ENCODE measurements at regions not wholly inside any gene's neighbourhood (a gene's known extent, or its start where the extent isn't known, plus 50 kb on each side); places are given as distances from the start of the nearest gene placed in this dataset.

DNA sequence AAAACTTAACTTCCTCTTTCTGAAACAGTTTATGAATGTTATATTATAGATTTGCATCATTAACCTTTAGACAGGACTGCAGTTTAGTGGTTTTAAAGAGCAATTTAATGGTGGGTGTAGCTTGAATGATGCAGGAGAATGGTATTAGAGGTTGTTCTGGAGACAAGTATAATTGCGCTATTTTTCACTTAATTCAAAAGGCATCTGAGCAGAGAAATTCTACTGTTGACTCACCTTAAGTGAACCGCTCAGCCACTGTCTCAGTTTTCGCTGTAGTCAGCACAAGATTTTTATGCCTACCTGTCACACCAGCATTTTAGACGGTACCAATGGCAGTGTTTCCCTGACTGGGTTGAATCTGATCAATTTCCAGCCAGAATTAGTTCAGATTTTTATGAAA is 348.8 kb upstream of the DCBLD2 start:
- no peak for DNase-seq (ENCODE audit: extremely low spot score in 2 of 2)
- intact Hi-C loops (cut with DNase I) = no loop called here
- H3K4me1 ChIP-seq = no peaks in the 10 kb centered on the region
- H3K27ac ChIP-seq = no peak overlapping the region
- TF ChIP-seq, protein P1, sequence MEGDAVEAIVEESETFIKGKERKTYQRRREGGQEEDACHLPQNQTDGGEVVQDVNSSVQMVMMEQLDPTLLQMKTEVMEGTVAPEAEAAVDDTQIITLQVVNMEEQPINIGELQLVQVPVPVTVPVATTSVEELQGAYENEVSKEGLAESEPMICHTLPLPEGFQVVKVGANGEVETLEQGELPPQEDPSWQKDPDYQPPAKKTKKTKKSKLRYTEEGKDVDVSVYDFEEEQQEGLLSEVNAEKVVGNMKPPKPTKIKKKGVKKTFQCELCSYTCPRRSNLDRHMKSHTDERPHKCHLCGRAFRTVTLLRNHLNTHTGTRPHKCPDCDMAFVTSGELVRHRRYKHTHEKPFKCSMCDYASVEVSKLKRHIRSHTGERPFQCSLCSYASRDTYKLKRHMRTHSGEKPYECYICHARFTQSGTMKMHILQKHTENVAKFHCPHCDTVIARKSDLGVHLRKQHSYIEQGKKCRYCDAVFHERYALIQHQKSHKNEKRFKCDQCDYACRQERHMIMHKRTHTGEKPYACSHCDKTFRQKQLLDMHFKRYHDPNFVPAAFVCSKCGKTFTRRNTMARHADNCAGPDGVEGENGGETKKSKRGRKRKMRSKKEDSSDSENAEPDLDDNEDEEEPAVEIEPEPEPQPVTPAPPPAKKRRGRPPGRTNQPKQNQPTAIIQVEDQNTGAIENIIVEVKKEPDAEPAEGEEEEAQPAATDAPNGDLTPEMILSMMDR (IDR thresholded peaks at IDR 0.05) = no peak
- no peak for TF ChIP-seq POLR2A (IDR thresholded peaks at IDR 0.05)
- TF ChIP-seq POLR2AphosphoS5 (IDR thresholded peaks at IDR 0.05; ENCODE audit: insufficient read depth in 1 of 2, low read depth in 1 of 2) = no peak
- no peaks in the 10 kb centered on the region for H3K27me3 ChIP-seq
- no peaks in the 10 kb centered on the region for H3K9me3 ChIP-seq
- no peak overlapping the region for H3K4me3 ChIP-seq
- no peaks in the 10 kb centered on the region for H3K36me3 ChIP-seq

- Histone ChIP-seq H3K36me3 (no peaks in the 10 kb centered on the region), H3K4me1 (no peaks in the 10 kb centered on the region), H3K4me3 (no peak overlapping the region), H3K27me3 (no peaks in the 10 kb centered on the region), H3K27ac (no peak overlapping the region), H3K9me3 (no peaks in the 10 kb centered on the region)
- TF ChIP-seq, protein P1 (IDR thresholded peaks at IDR 0.05) = no peak
- TF ChIP-seq POLR2A (IDR thresholded peaks at IDR 0.05) (no peak), POLR2AphosphoS5 (IDR thresholded peaks at IDR 0.05; ENCODE audit: insufficient read depth in 1 of 2, low read depth in 1 of 2) (no peak)
- DNase-seq (ENCODE audit: extremely low spot score in 2 of 2) = no peak
- intact Hi-C loops (cut with DNase I) = no loop called here
Measured at GRCh38 chr3:99249627-99250026, 348.1 kb upstream of the DCBLD2 start.

DNA sequence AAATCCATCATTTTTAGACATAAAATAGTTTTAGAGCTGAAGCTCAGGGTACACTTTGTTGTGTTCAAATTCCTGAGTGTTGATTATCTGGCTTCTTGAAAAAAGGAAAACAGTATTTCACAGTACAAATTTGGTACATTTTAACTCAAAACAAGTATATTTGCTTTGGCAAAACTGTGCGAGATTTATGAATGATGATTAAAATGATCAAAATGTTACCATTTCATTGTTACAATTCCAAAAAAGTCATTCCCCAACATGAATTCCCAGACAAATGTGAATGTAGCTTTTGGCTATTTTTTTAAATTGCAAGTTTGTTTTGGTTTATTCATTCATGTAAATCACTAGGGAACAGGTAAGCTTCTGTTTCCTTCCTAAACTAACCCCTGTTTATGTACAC is 347.4 kb upstream of the DCBLD2 start:
- intact Hi-C loops (cut with DNase I) = no loop called here
- H3K9me3 ChIP-seq = no peaks in the 10 kb centered on the region
- no peak for DNase-seq (ENCODE audit: extremely low spot score in 2 of 2)
- H3K27me3 ChIP-seq = no peaks in the 10 kb centered on the region
- no peaks in the 10 kb centered on the region for H3K4me1 ChIP-seq
- no peak overlapping the region for H3K4me3 ChIP-seq
- TF ChIP-seq, protein P1 (IDR thresholded peaks at IDR 0.05) = no peak
- no peak for TF ChIP-seq POLR2A (IDR thresholded peaks at IDR 0.05)
- TF ChIP-seq POLR2AphosphoS5 (IDR thresholded peaks at IDR 0.05; ENCODE audit: insufficient read depth in 1 of 2, low read depth in 1 of 2) = no peak
- H3K36me3 ChIP-seq = no peaks in the 10 kb centered on the region
- no peak overlapping the region for H3K27ac ChIP-seq

- H3K27ac ChIP-seq = no peak overlapping the region
- TF ChIP-seq POLR2A (IDR thresholded peaks at IDR 0.05) = no peak
- TF ChIP-seq POLR2AphosphoS5 (IDR thresholded peaks at IDR 0.05; ENCODE audit: insufficient read depth in 1 of 2, low read depth in 1 of 2) = no peak
- TF ChIP-seq, protein P1 (IDR thresholded peaks at IDR 0.05) = no peak
- intact Hi-C loops (cut with DNase I) = no loop called here
Measured at GRCh38 chr3:99248130-99248529, 346.6 kb upstream of the DCBLD2 start.

DNA sequence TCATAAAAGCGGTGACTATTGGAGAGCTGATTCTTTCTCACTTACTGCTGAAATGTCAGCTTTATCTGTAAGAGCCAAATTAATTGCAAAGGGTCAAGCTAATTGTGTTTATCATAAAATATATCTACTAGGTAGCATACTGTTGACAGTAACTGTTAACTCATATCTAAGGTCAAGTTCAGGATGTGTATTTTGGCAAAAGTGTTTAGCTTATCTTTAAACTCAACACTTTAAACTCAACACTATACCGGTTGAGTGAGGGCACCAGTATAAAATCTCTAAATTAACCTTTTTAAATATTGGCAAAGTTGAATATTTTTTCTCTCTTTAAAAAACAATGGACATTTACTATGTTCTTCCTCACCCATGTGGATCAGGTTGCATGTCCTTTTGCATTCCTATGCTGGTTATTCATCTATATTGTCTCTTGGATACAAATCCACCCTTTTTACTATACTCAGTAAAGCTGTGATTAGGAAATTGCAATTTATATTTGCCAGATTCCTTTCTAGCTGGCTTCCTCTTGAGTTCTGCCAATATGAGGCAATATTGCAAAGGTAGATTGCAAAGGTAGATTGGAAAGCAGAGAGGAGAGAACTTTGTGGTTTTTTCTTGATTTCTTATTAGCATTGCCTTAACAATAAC is 344.6 kb upstream of the DCBLD2 start:
- TF ChIP-seq, protein P1 (IDR thresholded peaks at IDR 0.05) = no peak
- TF ChIP-seq POLR2AphosphoS5 (IDR thresholded peaks at IDR 0.05; ENCODE audit: insufficient read depth in 1 of 2, low read depth in 1 of 2) = no peak
- no peak for TF ChIP-seq POLR2A (IDR thresholded peaks at IDR 0.05)
- H3K36me3 ChIP-seq = no peaks in the 10 kb centered on the region
- no peaks in the 10 kb centered on the region for H3K27me3 ChIP-seq
- no peaks in the 10 kb centered on the region for H3K4me1 ChIP-seq
- intact Hi-C loops (cut with DNase I) = no loop called here
- no peak overlapping the region for H3K27ac ChIP-seq
- no peaks in the 10 kb centered on the region for H3K9me3 ChIP-seq
- no peak for DNase-seq (ENCODE audit: extremely low spot score in 2 of 2)
- H3K4me3 ChIP-seq = no peak overlapping the region

More at GRCh38 chr3:99248130-99248529, 346.6 kb upstream of the DCBLD2 start:
- H3K4me3 ChIP-seq = no peak overlapping the region
- H3K4me1 ChIP-seq = no peaks in the 10 kb centered on the region
- no peaks in the 10 kb centered on the region for H3K27me3 ChIP-seq
- no peaks in the 10 kb centered on the region for H3K36me3 ChIP-seq
- H3K9me3 ChIP-seq = no peaks in the 10 kb centered on the region
- no peak for DNase-seq (ENCODE audit: extremely low spot score in 2 of 2)
